ENCODE measurements at regions not wholly inside any gene's neighbourhood (a gene's known extent, or its start where the extent isn't known, plus 50 kb on each side); places are given as distances from the start of the nearest gene placed in this dataset.

DNA sequence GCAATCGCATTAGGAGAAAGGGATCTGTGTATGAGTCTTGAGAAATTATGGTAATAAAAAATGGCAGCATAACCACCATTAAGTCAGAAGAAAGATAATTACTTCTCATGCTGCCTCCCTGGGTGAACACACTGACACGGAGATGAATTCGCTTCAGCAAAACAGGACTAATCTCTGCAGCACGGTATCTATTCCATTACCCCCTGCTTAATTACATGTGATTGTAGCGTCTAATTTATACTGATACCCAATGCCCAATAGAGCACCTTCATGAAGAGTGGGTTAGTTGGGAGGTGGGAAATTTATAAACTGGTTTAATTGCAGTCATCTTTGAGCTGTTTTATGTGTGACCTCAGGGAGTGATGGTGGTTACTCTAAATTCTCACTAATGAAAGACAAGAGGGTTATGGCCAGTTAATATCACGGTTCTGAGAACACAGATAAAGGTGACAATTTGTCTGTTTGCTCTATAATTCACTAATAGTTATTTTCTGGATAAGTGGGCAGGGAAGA is 476.2 kb upstream of the SULF2 start:
- no peak for DNase-seq
- Histone ChIP-seq H3K36me3 (no peaks in the 10 kb centered on the region), H3K9me3 (ENCODE audit: severe bottlenecking) (no peaks in the 10 kb centered on the region), H3K4me3 (ENCODE audit: low read depth, low read length) (no peak overlapping the region), H3K27ac (no peak overlapping the region), H3K27me3 (ENCODE audit: insufficient read depth, low read depth, severe bottlenecking) (no peaks in the 10 kb centered on the region)
- TF ChIP-seq, protein P1, sequence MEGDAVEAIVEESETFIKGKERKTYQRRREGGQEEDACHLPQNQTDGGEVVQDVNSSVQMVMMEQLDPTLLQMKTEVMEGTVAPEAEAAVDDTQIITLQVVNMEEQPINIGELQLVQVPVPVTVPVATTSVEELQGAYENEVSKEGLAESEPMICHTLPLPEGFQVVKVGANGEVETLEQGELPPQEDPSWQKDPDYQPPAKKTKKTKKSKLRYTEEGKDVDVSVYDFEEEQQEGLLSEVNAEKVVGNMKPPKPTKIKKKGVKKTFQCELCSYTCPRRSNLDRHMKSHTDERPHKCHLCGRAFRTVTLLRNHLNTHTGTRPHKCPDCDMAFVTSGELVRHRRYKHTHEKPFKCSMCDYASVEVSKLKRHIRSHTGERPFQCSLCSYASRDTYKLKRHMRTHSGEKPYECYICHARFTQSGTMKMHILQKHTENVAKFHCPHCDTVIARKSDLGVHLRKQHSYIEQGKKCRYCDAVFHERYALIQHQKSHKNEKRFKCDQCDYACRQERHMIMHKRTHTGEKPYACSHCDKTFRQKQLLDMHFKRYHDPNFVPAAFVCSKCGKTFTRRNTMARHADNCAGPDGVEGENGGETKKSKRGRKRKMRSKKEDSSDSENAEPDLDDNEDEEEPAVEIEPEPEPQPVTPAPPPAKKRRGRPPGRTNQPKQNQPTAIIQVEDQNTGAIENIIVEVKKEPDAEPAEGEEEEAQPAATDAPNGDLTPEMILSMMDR (IDR thresholded peaks at IDR 0.05; ENCODE audit: low read depth, low read length) = no peak

DNA sequence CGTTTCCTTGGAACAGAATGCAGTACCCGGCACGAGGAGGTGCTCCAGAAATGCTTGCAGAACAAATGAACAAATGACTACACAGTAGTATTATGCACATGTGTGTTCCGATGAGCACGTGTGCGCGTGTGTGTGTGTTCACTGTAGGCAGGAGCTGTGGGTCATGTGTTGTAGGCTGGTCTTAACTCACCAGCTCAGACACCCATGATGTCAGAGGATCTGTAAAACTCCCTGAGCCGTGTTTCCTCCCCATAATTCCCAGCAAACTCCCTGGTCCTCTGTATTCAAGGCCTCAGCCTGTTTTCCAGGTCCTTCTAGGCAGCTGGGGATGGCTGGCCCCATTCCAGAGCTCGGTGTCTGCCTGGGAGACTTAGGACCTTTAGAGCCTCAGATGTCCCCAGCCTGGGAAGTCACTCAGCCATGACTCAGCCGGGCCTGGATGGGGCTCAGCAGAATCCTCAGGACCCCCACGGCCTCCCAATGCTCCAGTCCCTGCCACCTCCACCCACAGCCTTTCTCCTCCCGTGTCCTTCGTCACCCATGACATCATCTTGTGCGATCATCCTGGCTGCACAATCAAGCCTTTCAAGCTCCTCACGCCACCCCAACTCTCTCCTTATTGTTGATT is 475.0 kb upstream of the SULF2 start:
- Histone ChIP-seq H3K27ac (peak overlapping the region; percentile 44), H3K36me3 (no peaks in the 10 kb centered on the region), H3K27me3 (ENCODE audit: insufficient read depth, low read depth, severe bottlenecking) (no peaks in the 10 kb centered on the region), H3K9me3 (ENCODE audit: severe bottlenecking) (no peaks in the 10 kb centered on the region), H3K4me3 (ENCODE audit: low read depth, low read length) (no peak overlapping the region)
- TF ChIP-seq, protein P1 (IDR thresholded peaks at IDR 0.05; ENCODE audit: low read depth, low read length) = no peak
- DNase-seq = peak; percentile 73

DNA sequence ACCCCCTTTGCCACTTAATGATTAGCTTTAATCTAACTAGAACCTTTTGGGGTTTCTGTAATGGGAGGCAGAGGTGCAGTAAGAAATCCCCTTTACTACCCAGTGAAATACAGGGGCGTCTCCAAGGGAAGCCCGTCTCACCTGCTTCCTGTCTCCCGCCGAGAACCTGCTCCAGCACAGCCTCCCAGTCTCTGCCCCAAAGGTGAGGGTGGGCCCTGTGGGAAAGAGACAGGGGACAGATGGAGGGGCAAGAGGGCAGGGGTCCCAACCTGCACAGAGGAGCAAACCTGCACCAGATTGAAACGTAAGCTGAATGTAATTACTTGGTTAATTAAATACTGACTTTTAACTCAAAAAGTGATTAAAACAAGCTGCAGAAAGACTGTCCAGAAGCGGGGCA is 474.2 kb upstream of the SULF2 start:
- Histone ChIP-seq H3K4me3 (ENCODE audit: low read depth, low read length) (no peak overlapping the region), H3K27me3 (ENCODE audit: insufficient read depth, low read depth, severe bottlenecking) (no peaks in the 10 kb centered on the region), H3K27ac (no peak overlapping the region), H3K36me3 (no peaks in the 10 kb centered on the region), H3K9me3 (ENCODE audit: severe bottlenecking) (no peaks in the 10 kb centered on the region)
- DNase-seq = no peak
- TF ChIP-seq, protein P1 (IDR thresholded peaks at IDR 0.05; ENCODE audit: low read depth, low read length) = no peak

DNA sequence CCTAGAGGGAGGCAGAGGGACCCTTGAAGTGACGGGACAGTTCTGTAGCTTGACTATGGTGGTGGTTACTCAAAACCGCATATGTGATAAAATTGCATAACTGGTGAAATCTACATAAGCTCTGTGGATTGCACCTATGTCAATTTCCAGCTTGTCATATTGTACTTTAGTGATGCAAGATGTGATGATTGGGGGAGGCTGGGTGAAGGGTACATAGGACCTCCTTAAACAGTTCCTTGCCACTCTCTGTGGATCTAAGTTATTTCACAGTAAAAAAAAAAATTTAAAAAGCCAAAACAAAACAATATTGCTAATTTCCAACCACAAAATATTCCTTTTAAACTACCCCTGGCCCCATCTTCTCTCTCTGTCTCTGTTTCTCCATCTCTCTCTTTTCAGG is 472.6 kb upstream of the SULF2 start:
- Histone ChIP-seq H3K36me3 (no peaks in the 10 kb centered on the region), H3K27ac (no peak overlapping the region), H3K9me3 (ENCODE audit: severe bottlenecking) (no peaks in the 10 kb centered on the region), H3K4me3 (ENCODE audit: low read depth, low read length) (no peak overlapping the region), H3K27me3 (ENCODE audit: insufficient read depth, low read depth, severe bottlenecking) (no peaks in the 10 kb centered on the region)
- no peak for DNase-seq
- TF ChIP-seq, protein P1 (IDR thresholded peaks at IDR 0.05; ENCODE audit: low read depth, low read length) = no peak

DNA sequence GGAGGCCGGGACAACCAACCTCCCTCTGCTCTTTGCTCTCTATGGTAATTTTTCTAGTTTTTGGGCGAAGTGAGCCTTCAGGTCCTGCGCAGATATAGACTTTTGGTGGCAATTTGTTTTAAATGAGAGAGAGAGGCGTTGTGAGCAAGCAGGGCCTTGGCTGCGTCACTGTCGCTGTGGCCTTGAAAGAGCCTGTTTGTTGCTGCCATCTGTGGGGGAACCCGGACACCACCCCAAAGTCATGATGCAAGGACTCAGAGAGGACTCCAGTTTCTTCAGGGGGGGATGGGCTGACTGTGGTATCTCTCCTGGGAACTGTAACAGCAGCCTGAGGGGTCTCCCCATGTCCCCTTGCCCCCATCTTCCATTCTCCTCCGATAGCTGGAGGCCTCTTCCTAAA is 462.7 kb upstream of the SULF2 start:
- H3K36me3 ChIP-seq = no peaks in the 10 kb centered on the region
- H3K27ac ChIP-seq = no peak overlapping the region
- H3K9me3 ChIP-seq (ENCODE audit: severe bottlenecking) = no peaks in the 10 kb centered on the region
- no peaks in the 10 kb centered on the region for H3K27me3 ChIP-seq (ENCODE audit: insufficient read depth, low read depth, severe bottlenecking)
- DNase-seq = peak; percentile 28
- no peak overlapping the region for H3K4me3 ChIP-seq (ENCODE audit: low read depth, low read length)
- TF ChIP-seq, protein P1 (IDR thresholded peaks at IDR 0.05; ENCODE audit: low read depth, low read length) = no peak

All from WERI-Rb-1 (cell line).